Activated gamma-delta T cell treated with Interleukin-2 at 50 U/mL for 16 hours (primary cell): ENCODE measurements at regions not wholly inside any gene's neighbourhood (a gene's known extent, or its start where the extent isn't known, plus 50 kb on each side); places are given as distances from the start of the nearest gene placed in this dataset.
A peak's percentile ranks its signal among the peaks of the same experiment; 100 is the strongest.
"Not testable (repeated sequence)": the region's sequence is repeated elsewhere in the genome, so short reads cannot be mapped to it uniquely, and the experiment has no call there.

Experiments
- DNase-seq: peaks from one replicate; pipeline ENCODE4 v3.0.0-alpha.2; 2020

DNA sequence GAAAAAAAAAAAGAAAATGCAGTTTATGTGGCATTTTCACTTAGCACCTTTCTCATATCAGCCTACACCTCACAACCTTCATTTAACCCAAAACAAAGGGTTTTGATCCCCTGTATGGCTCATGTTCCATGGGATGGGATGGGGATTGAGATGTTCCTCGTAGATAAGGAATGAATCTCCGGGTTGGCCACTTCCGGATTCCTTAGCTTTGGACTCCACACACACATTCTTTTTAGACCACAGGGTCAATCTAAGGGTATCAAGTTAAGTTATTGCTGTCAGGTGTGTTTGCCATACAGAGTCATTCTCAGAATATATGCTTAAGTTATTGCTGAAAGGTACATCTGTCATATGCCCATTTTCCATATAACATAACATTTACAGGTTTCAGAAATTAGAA, 301.4 kb upstream of the TGFBR2 start:
- DNase-seq, result no peak

DNA sequence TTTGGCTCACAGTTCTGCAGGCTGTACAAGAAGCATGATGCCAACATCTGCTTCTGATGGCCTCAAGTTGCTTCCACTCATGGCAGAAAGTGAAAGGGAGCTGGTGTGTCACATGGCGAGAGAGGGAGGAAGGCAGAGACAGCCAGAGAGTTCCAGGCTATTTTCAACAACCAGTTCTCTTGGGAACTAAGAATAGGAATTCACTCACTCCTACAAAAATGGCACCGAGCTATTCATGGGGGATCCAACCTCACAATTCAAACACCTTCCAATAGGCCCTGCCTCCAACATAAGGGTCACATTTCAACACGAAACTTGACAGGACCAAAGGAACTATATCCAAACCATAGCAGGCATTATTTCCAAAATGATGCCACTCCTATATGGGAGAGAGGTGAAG, 299.5 kb upstream of the TGFBR2 start:
- no peak for DNase-seq

DNA sequence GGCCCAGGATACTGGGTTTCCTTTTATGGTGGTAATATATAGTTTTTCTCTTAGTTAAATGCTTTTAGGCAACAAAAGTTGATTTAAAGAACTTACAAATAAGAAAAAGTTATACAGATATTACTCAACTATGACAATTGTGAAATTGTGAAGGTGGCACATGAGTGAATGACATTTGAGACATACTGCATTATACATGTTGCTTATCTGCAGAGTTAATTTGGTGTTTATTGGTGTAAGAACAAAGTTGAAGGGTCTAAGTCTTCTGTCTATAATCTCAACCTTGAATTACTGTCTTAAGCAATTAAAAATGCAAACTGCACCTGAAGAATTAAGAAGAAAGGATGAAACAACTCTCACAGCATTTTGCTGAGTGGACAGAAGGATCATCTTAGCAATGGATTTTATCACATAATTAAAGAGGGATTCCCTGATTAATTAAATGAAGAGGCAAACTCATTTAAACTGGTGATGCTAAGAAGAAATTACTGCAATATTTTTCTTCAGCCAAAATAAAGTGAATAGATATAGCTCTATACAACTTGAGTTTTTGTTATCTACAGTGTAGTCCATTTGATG, 298.9 kb upstream of the TGFBR2 start:
- DNase-seq, result no peak

DNA sequence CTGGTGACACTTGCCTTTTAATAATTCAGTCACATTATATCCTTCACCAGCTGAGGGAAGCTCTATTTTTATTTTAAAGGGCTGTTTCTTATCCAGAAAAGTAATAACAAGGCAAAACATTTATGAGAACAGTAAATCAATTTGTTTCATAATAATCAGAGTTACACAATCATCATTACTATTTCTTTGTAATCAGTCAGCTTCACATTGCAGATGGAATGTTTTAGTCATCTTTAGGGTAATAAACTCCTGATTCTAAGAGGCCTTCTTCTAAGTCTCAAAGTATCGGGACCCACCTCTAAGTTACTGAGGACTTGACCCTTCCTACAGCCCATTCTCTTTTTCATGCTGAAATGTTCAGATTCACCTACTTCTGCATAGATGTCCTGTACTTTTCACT, 298.3 kb upstream of the TGFBR2 start:
- no peak for DNase-seq

DNA sequence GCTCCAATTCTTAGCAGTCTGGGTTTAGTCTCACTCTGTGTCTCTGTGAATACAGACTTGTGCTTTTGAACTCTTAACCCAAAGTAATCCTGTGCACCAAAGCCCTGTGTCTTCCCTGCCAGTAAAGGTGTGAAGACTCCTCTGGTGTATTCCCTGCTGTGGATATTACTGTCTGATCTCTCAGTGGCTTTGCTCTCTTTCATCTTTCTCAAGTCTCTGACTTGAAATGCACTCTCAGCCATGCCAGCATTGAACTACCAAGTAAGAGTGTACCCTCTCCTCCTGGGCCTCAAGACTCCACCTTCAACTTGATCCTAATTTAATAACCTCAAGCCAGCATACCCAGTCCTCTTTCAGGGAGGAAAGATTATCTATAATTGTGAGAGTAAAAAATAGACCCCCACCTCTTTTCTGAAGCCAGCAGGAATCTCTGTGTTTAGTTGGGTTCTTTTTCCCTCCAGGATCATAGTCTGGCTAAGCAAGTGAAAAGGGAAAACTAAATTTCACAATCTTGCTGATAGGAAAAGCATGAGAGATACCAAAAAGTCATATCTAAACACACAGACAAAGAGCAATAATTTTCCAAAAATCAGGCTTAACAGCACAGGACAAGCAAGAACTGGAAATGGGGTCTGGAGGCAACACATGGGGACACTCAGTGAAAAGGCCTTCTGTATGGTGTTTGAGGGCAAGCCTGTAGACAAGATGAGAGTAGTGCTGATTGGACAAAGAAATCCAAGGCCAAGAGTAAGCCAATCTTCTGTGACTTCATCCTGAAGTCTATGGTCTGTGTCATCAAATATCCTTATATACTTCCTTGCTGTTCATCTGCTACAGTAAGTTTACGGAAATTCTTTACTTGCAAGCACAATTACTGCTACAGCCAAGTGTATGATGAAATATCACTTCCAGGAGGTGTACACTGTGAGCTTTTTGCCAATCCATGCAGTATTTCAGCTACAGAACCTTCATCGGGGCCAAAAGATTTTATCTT, 296.1 kb upstream of the TGFBR2 start:
- no peak for DNase-seq

DNA sequence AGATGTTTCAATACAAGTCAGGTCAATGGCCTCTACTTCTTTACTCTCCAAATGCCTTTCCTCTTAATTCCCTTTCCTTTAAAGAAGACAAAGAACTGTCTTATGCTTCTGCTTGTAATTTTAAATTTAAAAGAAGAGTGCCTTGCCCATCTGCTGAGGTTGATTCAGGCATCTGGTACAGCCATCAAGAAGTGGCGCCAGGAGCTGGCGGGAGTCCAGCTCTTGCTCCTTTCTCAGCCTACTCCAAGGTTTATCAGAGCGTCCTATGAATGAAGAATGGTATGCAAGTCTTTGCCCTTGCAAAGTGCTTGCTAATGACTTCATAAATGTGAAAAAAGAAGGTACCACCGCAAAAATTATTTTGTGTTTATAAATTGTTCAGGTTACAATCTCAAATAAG, 294.6 kb upstream of the TGFBR2 start:
- no peak for DNase-seq

DNA sequence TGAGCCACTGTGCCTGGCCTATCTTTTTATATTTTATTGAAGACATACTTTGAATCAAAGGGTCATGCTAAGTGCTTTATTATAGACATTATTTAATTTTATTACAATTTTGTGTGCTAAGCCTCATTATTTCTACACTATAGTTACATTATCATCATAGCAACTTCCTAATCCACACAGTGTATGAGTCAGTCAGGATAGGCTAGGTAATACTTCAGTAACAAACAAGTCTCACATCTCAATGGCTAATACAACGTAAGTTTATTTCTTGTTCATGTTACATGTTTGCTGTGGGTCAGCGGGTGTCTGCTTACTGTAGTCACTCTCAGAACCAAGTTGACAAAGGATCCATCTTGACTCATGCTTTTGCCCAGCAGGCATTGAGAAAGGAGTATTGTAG, 292.6 kb upstream of the TGFBR2 start:
- no peak for DNase-seq

DNA sequence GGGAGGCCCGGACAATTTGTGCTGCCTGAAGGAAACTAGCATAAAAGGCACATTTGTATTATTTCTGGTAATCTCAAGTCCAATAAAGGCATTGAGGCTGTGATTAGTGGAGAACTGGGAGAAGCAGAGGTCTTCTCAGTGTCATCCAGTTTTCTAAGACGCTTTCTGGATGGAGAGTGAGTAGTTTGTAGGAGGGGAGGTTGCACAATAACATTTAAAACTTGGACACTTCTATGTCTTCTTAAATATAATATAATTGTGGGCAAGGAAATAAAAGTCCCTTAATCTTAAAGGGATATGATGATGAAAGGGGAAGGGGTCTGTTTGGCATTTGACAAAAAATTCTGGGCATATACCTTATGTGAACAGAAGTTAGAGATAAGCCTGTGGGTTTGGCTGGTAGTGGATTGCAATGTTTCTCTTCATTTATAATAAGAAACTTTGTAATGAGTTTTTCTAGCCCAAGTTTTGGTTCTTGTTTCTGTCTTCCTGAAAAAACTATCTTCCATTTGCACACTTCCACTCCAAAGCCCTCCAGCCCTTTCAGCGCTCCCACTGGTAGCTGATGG, 291.6 kb upstream of the TGFBR2 start:
- DNase-seq, result no peak

DNA sequence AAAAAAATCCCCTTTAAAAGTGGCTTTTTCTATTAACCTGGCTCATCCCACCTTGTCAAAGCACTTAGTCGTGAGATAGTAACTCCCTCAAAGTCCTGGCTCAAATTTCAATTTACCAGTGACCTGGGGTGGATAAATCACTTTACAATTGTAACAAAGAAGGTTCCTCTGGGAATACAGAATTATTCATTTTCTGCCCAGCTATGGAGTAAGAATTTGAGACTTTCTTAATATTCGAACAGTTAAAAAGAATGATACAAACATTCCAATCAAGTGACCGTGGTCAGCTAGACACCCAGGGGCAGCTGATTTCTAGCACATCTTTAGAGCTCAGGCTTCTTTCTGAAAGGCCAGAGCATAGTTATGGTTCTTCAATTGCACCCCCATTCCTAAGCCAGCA, 291.0 kb upstream of the TGFBR2 start:
- DNase-seq, result no peak

DNA sequence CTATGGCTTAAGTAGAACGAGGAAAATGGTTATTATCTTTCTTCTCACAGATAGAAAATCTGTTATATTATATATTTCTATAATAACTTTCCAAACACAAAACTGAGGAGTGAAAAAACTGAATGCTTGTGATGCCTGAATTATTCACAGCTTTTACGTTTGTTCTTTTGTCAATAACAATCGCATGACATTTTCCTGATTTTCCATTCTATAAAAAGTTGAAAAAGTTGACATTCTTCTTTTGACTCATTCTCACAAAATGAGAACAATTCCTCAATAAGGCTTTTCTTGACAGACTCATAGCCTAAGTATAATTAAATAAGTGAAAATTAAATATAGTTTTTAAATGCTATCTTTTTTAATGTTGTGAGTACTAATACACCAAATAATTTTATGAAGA, 288.8 kb upstream of the TGFBR2 start:
- no peak for DNase-seq

DNA sequence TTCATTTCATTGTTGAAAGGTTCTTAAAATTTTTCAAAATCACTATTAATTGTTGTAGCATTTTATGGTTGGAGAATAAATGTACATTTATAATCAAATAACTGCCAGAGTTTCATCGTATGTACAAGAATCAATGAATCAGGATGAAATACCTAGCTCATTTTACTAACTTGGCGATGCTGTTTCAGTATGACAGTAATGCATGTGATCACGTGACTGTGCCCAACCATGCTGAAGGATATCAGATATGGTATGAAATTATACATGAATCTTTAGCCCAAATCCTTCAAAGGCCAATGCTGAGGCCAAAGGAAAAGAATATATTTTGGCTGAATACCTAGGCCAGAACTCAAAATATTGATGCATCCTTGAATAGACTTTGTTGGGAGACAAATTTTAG, 288.3 kb upstream of the TGFBR2 start:
- DNase-seq, result no peak

DNA sequence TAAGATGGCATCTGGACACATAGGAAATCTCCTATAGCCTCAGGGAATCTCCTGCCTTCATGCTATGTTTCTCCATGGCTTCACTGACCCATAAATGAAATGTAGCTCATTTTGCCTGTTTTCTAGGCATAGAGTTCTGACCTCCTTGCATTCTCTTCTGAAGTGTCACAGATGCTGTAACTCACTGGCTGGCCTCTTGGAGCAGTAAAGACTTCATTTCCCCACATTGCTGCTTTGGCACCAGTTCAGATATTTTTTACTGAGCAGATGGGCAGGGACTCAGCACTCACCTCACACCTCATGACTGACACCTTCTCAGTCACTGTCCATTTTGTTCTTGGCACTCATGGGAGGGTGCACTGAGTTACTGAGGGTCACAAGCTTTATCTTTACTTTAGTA, 286.7 kb upstream of the TGFBR2 start:
- DNase-seq, result peak; percentile 19

DNA sequence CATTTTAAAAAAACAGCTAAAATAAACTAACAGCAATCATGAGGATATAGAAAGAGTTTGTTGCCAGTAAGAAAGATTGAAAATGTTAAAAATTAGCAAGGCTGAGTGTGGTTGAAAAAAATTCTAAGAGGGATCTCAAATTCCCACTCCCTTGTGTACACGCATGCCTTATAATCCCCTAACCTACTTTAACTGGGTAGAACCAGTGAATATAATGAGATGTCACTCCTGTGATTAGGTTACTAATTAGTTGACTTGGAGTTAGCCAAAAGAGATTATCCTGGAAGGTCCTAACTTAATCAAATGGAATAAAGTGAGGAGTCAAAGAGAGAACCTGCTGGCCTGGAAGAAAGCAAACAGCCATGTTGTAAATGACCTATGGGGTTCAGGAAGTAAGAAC, 286.0 kb upstream of the TGFBR2 start:
- DNase-seq, result no peak

DNA sequence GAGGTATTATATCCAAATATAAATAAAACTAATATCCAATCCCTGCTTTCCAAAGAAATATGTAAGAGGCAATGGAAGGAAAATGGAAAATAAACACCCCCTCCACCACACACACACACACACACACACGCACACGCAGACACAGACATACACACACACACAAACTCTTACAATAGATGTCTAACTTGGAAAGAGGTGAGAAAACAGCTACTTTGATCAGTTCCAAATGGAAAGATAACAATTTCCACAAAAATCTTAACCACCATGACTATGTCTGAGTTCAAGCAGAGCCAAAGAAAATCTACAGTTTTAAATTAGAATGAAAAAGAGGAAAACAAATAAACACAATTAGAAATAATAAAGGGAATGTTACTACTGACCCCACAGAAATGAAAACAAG, 285.3 kb upstream of the TGFBR2 start:
- no peak for DNase-seq

DNA sequence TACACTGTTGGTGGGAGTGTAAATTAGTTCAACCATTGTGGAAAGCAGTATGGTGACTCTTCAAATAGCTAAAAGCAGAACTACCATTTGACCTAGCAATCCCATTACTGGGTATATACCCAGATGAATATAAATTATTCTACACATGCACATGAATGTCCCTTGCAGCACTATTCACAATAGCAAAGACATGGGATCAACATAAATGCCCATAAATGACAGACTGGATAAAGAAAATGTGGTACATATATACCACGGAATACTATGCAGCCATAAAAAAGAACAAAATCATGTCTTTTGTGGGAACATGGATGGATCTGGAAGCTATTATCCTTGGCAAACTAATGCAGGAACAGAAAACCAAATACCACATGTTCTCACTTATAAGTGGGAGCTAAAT, 282.8 kb upstream of the TGFBR2 start:
- not testable (repeated sequence) for DNase-seq

DNA sequence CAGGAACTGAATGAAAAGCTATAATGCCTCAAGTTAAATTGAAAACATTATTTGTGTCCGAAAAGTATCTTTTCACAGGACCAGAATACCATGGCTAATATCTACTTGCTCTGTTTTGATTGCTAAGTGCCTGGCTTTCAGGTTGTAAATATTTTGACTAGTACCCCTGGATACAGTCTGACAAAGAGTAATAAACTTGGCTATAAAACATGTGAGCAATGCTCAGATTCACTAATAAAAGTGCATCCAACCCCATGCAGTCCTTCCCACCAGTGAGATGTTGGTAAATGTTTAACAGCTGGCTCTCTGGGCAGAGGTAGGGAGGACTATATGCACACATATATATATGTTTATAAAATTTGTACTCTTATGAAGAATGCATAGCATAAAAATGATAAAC, 281.8 kb upstream of the TGFBR2 start:
- no peak for DNase-seq

DNA sequence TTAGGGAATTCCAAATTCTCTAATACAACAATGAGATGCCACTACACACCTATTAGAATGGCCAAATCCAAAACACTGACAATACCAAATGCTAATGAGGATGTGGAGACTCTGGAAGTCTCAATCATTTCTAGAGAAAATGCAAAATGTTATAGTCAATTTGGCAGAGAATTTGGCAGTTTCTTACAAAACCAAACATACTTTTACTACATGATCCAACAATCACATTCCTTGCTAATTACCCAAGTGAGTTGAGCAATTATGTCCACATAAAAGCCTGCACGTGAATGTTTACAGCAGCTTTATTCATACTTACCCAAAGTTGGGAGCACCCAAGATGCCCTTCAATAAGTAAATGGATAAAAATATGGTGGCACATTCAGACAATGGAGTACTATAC, 278.4 kb upstream of the TGFBR2 start:
- not testable (repeated sequence) for DNase-seq

DNA sequence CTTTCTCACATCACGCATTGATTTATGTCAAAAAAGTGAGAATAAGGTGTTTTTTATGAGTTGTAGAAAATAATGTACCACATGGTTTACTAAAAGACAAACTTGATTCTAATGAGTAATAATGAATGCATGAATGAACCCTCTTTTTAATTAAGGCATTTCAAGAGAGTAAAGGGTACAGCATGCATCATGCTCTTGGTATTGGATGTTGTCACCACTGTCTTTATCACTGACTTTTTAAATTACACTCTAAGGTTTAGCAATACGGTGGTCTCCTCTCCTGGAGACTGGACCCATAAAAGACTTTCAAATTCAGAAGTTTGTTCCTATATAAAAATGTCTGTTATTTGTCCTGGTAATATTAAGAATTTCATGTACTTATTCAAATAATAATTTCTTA, 277.5 kb upstream of the TGFBR2 start:
- not testable (repeated sequence) for DNase-seq

DNA sequence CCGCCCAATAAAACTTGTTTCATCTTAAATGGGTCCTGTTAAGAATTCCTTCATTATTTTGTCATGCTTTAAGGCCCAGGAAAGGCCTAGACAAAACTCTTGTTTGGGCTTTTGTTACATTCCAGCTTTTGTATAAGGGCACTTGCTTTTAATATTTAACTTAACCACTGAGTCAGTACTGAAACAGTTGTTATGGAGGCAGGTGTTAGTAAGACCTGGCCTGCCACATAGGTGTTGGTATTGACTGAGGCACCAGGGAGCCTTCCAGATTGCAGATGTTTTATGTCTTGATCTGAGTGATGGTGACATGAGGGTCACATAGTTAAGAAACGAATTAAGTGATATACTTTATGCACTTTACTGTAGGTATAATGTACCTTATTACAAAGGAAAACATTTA, 274.9 kb upstream of the TGFBR2 start:
- DNase-seq, result no peak

DNA sequence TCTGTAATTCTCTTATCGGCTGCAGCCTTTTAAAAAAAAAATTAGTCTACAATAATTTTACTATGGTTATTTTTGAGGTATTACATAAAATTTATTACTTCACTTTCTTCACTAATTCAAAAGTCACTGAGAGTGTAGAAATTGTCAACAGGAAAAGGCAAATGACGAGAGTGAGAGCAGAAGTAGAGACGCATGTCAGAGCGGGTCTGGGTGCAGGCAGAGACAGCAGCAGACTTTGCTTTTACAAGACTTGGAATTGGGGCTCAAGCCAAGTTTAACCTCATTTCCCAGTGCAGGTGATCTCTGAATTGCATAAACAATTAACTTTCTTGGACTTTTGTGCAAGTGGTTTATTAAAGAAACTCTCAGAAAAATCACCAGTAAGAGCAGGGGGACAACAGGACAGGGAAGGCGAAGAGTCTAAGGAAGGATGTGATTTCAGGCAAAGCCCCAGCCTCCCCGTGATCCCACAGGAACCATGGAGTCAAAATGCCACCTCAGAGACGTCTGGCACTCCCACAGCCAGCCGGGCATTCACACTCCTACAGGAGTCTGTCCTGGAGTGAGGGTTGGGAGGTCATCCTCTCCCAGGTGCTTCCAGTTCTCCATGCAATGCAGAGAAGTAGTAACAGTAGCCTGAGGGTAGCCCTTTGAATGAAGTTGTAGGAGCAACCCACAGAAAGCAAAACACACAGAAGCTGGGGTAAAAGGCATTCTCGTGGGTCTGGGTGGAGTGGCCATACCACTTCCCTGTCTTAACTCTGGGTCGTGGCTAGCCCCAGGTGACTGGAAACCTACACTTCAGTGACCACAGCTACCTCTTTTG, 274.0 kb upstream of the TGFBR2 start:
- DNase-seq, result no peak

DNA sequence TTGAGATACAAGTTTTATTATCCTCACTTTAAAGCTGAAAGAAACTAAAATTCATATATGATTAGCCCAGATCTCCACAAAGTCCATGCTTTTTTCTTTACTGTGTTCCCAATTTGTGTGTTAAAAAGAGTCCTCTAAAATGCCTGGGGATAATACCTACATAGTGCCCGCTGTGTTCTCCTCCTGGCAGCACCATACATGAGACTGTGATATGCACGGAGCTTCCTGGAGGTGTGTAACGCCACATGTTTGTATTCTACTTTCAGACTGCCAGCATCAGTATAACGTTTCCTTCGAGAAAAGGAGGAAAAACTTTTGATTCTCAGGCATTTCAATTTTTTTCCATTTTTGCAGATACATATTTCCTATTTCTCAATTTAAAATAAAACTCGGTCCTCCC, 273.3 kb upstream of the TGFBR2 start:
- no peak for DNase-seq

DNA sequence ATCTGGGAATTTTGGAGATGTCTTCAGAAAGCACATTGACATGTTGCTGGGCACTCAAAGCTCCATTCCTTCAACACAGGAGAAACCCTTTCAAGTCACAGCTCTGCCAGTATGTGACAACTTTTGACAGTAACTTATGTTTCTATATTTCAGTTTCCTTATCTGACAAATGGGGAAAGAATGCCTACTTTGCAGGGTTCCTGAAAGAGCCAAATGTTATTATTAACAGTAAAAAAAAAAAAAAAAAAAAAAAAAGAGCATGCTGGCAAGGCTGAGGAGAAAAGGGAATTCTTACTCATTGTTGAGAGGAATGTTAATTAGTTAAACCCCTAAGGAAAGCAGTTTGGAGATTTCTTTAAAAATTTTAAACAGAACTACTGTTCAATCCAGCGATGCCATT, 272.5 kb upstream of the TGFBR2 start:
- DNase-seq, result no peak

DNA sequence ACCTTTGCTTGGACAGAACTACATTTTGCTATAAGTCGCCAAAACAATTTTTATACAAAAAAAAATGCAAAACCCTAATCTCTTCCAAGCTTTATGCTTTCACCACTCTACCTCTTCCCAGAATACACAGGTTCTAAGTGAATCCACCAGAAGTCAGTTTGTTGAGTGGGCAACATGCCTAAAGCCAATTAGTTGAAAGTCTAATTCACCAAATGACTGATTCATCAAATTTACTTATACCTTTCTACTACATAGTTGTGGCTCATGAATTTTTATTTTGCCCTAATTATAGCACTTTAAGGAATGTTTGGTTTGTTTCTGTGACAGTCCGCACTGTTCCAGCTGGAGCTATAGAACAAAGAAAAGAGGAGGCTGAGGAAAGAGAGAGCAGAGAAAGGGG, 265.9 kb upstream of the TGFBR2 start:
- DNase-seq, result no peak
